IPS-11a (cell line): ENCODE measurements at regions not wholly inside any gene's neighbourhood (a gene's known extent, or its start where the extent isn't known, plus 50 kb on each side); places are given as distances from the start of the nearest gene placed in this dataset.

ENCODE experiments used
- H3K4me3 ChIP-seq: one replicate; pipeline ENCODE4 v1.5.1; 2013; ENCODE audit warnings: low read depth, low read length, control low read depth

DNA sequence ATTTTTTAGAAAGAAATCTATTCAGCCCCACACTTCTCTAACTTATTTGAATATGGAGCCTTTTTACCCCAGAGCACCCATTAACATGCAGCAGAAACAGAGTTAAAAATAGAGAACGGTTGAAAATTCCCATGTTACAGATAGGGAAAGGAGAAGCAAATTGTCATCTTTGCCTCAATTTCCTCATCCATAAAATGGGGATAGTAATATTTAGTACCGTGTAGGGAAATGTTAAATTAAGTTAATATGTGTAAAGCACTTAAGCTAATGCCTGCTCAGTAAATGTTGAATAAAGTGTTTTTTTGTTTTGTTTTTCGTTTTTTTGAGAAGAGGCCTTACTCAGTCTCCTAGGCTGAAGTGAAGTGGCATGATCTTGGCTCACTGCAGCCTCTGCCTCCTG is 50.3 kb downstream of the NAV1 start:
- no peak overlapping the region for H3K4me3 ChIP-seq

DNA sequence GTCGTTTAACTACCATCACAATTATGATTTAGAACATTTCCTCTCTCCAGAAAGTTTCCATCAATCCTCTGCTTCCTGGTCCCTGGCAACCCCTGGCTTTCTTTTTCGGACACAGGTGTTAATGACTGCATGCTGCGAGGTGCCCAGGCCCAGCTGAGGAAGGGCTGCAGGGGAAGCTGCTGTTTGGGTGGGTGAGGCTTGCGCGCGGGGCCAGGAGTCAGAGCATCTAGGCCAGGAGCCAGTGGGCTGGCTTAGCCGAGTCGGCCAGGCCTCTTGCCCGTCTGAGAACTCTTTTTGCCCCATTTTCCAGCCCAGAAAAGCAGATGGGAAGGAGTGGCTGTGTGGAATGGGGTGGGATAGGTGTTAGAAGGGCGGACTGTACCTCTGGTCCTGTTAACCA is 51.5 kb downstream of the NAV1 start:
- no peak overlapping the region for H3K4me3 ChIP-seq

DNA sequence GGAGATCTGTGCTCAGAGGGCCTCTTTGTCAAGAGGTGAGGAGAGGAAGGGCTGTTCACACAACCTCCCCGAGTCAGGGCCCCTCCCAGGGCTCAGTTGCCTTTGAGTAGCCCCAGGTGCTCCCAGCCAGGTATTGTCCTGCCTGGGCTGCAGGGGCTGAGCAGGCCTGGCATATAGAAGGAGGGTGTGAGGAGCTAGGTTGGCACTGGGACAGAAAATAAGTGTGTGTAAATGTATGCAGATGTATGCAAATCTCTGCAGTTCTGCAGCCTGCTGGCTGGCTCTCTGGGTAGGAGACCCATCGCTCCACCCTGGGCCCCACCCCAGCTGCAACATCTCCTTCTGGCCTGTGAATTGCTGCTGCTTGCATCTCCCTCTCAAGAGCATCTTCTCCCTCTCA is 52.4 kb downstream of the NAV1 start:
- H3K4me3 ChIP-seq, result no peak overlapping the region

DNA sequence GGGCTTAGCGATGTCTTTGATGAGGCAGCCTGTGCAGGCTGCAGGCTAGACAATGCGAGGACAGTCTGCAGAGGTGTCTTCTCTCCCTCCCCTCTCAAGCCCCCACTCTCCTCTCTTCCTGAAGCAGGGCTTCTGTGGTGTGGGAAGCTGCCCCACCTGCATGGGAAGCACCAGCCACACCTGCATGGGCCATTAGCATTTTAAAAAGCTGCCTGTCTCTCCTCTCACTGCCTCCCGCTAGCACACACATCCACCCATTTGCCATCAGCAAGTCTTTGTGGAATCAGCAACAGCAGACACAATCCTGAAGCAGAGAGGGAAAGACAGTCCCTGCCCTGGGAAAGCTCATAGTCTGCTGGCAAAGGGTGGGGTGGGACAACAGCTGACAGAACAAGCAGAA is 53.1 kb downstream of the NAV1 start:
- H3K4me3 ChIP-seq, result no peak overlapping the region

DNA sequence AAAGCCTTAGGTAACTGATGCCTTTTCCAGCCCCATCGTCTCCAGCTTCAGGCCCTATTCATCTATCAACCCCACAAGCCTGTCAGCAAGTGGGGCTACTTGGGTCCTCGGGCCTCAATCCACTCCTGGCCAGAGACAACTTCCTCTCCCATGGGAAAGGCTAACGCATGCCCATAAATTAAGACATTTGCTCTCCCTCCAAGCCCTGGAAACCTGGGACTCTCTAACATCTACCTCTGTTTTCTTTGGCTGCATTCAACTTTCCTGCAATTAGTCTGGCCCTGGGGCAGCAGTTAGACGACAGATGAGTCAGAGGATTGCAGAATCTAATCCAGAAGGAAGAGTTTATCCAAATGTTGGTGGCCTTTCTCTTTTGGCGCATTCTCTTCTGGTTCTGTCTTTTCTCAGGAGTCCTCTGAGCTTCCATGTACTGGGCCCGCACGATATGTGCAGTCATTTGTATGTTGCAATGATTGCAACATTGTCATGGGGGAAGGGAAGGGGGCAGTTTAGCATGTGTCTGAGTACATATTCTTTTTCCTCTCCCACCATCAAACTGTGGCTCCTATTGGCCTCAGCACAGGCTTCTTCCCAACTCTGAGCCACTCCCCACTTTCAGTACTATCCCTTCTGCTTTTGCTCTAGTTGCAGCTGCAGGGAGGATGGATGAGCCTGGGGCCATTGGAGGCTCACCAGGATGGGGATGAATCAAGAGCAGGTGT is 54.4 kb downstream of the NAV1 start:
- H3K4me3 ChIP-seq, result no peak overlapping the region

DNA sequence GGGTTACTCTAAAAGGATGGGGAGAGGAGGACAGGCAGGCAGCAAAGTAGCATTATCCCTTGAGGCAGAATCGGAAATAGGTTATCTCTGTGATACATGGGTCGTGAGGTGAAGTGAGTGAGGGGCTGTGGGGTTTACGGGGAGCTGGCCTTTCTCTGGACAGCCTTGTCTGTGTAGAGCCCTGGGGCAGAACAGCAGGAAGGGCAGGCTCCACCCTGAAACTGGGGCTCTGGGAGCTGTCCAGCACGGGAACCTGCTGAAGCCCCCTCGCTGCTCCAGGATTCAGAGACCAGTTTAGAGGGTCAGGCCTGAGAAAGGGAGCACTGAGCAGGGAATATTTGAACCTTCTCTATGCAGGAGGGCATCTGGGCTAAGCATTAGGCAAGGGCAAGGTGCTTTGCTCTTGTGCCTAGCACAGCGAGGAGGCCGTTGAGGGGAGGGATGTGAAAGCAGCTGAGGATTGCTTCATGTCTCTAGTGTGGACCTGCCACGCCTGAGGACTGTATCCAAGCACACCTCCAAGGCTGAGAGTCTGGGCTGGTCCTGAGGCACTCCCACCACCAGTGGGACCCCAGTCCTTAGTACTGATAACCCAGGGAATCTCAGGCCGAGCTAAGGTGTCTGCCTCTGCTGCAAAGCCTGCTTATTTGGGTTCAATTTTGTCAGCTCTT is 55.8 kb downstream of the NAV1 start:
- H3K4me3 ChIP-seq, result no peak overlapping the region

DNA sequence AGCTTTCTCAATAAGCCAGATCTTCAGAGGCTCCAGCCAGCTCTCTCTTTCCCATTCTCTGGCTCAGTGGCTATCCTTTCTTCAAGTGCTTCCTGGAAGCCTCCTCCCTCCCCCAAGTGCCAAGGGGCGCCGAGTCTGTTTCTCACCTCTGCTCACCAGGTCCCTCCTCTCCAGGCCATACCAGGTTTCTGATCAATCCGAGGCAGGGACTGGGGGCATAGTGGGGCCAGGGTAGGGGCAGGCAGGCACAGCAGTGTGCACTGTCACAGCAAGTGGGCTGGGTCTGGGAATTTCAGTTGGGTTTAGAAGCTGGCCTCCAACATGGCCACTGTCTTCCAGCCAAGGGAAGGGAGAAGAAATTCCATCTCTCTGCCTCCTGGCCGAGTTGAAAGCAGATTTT is 56.5 kb downstream of the NAV1 start:
- no peak overlapping the region for H3K4me3 ChIP-seq

DNA sequence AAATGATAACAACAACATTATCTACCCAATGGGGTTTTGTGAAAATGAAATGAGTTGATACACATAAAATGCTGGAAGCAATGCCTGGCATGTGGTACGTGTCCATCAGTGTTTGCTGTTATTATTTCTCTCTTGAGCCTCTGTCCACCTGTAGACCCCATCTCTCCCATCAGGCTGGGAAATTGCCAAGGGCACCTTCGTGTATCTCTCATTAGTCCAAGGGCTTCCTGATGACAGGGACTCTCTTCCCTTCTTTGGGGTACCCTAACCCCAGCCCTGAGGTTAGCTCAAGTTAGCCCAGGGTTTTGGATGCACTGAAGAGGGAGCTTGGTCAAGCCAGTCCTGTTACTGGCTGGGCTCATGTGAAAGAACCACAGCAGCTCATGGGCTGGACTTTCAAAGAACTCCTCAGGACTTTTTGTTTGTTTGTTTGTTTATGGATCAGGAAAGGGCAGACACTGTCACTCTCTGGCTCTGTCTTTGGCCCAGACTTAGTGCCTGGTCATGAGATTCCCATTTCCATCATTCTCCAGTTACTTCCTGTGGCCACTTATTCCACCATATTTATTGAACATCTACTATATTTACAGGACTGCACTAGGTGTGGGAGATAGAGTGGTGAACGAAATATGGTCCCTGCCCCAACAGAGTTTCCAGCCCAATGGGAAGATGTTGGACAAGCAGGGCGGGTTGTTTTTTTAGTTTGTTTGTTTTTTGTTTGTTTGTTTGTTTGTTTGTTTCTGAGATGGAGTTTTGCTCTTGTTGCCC is 57.4 kb downstream of the NAV1 start:
- H3K4me3 ChIP-seq, result no peak overlapping the region

DNA sequence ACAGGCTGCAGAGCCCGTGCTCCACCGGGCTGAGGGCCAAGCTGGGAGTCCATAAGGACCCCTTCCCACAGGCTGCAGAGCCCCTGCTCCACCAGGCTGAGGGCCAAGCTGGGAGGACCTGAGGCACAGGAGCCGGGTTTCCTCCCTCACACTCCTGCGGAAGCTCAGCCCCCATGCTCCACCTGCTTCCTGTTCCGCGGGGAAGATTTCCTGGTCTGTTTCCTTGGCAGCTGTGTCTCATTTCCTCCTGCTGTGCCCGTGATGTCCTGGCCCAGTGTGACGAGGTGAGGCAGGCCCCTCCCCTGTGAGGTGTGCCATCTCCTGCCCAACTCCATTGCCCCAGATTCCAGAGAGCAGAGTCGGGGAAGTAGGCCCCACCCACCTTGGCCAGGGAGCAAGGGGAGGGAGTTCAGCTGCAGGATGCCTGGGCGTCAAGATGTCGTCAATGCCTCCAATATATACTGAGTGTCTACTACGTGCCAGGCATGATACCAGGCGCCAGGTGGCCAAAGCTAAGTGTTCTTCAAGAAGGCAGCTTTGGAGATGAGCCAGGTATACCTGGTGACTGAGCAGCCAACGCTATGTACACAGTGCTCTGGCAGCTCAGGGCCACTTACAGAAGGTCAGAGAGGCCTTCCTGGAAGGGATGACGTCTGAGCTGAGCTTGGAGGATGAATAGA is 58.8 kb downstream of the NAV1 start:
- H3K4me3 ChIP-seq, result no peak overlapping the region

DNA sequence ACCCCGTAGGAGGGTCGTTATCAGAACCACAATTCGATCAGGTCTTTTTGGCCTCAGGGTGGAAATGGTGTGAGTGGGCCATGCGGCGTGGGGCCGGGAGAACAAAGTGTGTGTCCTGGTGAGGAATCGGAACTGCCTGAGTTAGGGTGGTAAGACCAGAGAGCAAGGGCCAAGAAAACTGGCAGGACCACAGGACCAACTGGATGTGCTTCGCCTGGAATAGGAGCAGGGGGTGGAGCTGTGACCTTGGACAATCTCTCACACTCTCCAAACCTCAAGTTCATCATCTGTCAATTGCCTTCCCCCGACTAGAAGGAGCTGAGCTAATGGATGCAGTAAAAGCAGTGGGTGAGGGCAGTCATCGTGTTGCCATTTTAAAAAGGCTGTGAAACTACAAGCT is 59.5 kb downstream of the NAV1 start:
- H3K4me3 ChIP-seq, result no peak overlapping the region

DNA sequence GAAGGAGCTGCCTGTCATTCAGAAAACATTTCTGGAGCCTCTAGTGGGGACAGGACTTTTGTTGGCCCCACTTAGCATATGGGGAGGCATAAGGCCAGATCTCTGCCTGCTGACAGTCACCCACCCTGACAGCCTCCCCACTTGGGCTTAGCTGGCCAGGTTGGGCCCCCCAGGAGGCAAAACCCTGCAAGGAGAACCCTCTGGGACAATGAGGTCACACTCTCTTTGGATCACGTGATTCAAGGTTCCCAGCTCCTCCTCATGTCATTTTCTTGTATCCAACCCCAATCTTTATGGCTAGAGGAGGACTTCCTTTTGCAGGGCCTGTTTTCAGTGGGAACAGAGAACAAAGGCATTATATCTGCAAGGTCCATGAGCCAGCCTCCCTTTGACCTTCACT is 60.0 kb downstream of the NAV1 start:
- no peak overlapping the region for H3K4me3 ChIP-seq

DNA sequence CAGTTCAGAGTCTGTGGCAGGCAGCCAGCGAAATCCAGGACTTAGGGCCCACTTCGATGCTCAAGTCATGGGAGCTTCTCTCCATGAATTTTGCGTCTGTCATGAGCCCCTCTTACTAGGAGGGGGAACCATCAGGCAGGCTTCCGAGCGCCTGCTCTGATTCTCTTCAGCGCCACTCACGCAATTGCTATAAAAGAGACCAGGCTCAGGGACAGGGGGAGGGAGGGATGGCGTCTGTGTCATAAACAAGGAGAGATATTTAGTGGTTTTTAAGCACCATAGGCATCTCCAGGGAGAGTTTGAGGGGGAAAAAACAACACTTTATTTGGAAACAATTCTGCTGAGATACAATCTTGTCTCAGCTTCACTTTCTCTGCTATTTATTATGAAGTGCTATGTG is 60.6 kb downstream of the NAV1 start:
- no peak overlapping the region for H3K4me3 ChIP-seq

DNA sequence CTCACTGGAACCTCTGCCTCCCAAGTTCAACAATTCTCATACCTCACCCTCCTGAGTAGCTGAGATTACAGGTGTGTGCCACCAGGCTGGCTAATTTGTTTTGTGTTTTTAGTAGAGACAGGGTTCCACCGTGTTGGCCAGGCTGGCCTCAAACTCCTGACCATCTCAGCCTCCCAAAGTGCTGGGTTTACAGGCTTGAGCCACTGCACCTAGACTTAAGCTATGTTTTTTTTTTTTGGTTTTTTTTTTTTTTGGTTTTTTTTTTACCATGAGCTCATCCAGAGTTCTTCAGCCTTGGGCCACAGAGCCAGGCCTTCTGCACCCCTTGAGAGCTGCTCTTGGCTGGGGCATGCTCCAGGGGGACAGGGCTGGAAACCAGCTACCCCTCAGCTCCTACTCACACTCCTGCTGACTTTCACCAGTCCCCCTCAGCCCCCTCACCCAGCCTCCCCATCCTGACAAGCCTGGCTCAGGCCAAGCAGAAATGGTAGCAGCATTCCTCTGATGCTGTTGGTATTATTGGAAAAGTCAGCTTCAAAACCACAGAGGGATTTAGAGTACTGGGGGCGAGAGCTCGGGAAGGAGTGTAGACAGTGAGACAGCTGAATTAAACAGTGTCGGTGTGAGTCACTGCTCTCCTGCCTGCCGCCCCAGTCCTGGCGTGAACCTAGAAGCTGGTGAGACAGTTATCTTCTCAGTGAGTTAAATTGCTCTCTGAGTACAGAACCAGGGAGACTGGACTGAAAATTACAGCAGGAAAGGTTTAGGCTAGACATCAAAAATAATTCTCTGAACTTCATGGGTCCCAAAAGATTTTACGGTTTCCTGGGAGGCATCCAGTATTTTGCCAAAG is 63.7 kb downstream of the NAV1 start:
- no peak overlapping the region for H3K4me3 ChIP-seq

DNA sequence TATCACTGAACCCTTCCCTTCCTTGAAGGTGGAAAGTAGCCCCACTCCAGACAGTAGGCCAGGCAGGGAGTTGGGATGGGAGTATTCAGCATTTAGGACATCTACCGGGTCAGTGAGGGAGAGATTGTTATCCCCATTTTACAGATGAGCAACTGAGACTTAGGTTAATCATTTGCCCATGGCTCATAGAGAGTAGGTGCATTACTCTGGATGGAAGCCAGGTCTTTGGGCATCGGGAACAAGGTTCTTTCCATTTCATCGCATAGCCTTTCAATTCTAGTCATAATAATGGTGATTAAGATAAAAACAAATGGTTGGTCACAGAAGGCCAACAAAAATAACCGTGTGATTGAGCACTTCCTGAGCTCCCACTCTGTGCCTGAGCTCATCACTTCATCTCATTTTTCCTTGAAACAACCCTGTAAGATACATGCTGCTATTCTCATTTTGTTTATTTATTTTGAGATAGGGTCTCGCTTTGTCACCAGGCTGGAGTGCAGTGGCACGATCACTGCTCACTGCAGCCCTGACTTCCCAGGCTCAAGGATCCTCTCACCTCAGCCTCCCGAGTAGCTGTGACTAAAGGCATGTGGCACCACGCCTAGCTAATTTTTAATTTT is 64.8 kb downstream of the NAV1 start:
- no peak overlapping the region for H3K4me3 ChIP-seq

DNA sequence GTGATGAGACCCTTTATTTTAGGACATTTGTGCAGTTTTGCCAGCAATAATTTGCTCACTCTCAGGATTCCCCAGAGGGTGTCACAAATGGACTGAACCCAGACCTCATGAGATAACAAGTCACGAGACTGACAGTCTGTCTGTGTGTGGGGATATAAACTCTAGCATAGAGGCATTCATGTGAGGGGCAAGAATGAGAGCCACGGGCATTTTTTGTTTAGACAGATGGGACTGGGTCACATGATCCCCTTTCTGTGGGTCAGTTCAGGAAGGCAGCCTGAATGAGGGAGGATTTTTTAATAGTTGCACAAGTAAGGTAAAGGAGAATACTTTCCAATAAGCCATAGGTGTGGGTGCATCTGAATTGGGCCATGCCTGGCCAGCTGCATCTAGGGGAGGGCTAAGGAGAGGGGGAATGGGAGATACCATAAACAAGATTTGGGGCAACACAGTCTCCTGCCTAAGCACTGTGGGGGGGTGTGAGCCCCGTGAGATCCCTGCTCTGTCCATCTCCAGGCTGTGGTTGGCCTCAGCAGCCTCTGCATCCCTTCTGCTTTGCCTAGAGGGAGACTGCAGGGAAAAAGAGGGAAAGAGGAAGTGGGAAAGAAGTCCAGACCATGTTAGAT is 66.6 kb downstream of the NAV1 start:
- H3K4me3 ChIP-seq, result no peak overlapping the region

DNA sequence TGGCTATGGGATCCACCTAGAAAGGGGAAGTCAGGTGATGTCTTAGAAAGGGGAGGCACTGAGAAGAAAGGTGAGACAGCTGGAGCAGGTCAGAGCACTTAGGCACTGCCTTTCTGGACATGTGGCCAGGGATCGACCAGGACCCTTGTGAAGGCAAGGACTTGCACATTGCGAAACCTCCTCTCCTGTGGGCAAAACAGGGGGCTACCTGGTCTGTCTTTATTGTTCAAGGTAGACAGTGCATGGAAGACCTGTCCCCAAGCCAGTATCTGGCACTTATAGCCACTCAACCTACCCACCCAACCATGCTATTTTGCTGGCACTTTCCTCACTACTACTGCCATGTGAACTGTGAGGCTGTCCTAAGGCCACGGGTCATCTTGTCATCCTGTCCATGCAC is 67.2 kb downstream of the NAV1 start:
- no peak overlapping the region for H3K4me3 ChIP-seq

DNA sequence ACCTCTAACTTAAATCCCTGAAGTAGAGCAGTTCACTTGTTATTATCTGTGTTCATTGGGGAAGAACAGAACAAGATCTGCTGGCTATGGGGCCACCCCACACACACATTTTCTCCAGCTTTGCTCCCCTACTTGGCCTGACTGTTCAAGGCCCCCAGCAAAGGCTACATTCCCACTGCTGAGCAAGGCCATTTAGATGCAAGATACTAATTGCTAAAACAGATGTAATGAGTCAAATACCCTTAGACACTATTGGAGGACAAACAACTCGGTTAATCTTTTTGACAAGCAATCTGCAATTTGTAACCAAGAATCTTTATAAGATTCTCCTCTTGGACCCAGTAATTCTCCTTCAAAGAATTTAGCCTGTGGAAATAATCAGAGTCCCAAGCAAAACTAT is 67.7 kb downstream of the NAV1 start:
- no peak overlapping the region for H3K4me3 ChIP-seq

DNA sequence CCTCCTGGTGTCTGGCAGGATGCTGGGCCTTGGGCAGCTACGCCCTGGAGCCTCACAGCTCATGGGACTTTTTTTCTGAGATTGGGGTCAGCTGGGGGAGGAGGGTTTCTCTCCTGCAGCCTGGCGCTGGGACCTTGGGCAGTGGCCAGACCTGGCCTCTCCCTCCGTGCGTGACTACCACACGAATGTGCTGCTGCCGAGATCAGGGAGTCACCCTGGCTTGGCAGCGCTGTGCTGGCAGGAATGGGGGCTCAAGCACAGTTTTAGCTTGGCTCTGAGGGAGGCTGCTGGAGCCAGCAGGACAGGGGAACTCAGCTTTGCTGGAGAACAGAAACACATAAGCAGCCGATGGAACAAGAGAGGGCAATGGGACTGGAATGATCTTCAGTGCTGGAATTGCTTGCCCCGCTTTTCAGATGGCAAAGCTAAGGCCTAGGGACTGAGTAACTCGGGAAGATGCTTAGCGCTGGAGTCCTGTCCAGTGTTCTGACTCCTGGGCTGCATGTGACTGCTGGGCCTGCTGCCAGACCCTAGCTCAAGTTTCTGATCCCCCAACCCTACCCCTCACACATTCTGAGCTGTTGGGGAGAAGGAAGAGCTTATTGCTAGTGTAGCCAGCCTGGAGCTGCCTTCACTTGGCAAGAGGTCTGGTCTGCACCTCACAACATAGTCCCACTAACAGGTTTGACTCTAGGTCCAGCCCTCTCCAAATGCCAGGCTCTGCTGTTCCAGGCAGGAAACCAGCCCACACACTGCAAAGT is 69.9 kb downstream of the NAV1 start:
- no peak overlapping the region for H3K4me3 ChIP-seq

DNA sequence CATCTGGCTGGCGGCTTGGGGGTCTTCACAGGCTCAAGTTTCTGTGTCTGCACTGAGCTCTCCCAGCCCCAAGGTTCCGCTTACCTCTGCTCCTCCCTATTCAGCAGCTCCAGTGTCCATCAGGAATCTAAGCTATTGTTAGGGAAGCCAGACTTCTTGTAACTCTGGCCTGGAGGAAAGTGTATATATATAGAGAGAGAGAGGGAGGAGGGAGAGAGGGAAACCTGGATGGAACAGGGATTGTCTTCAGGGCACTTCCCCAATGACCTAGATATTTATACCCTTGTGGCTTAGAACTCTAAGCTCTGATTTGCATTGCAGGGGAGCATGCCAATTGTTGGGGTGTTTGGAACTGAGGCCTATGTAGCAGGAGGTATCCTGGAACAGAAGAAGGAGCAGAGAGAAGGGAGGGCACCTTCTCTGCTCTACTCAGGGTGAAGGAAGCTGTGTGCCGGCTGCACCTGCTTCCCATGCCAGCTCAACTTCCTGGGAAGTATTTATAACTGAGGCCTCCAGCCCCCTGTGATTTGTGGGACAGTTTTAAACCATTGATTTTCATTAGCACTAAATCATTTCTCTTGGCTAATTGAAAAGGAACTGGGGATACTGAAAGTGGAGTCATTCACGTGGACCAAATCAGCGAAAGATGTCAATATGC is 70.9 kb downstream of the NAV1 start:
- H3K4me3 ChIP-seq, result no peak overlapping the region
